SK-N-MC (cell line): ENCODE measurements at regions not wholly inside any gene's neighbourhood (a gene's known extent, or its start where the extent isn't known, plus 50 kb on each side); places are given as distances from the start of the nearest gene placed in this dataset.

Source experiments
- EZH2 ChIP-seq: fragments of 200-600 bp; sonication (generic); IDR thresholded peaks from one replicate; pipeline ENCODE4 v1.6.1; 2017; ENCODE audit warnings: antibody characterized with exemption
- POLR2AphosphoS5 ChIP-seq: IDR thresholded peaks from 2 replicates; pipeline ENCODE4 v1.6.1; 2012; ENCODE audit warnings: mild to moderate bottlenecking, low read depth, low read length, borderline replicate concordance

GRCh38 chr6:66340736-66341135 is 633.7 kb upstream of the EYS start:
- no peak for TF ChIP-seq POLR2AphosphoS5
- no peak for TF ChIP-seq EZH2
